Thyroid gland (tissue), 4 donors: ENCODE measurements at regions not wholly inside any gene's neighbourhood (a gene's known extent, or its start where the extent isn't known, plus 50 kb on each side); places are given as distances from the start of the nearest gene placed in this dataset.

Experiments
- POLR2A ChIP-seq, 2 donors: fragments of 450-650 bp; IDR thresholded peaks; one replicate each; pipeline ENCODE4 v1.6.1; 2017; ENCODE audit warnings: antibody characterized with exemption in 2 of 2, mild to moderate bottlenecking in 2 of 2, moderate library complexity in 1 of 2
- TF ChIP-seq, protein P1 (sequence below), 6 experiments: fragments of 200-600 bp in 3 of 6; fragments of 450-650 bp in 3 of 6; sonication (generic) in 3 of 6; IDR thresholded peaks; one replicate each; pipeline ENCODE4 v1.5.1; 2016 to 2019; ENCODE audit warnings: antibody characterized with exemption in 6 of 6, mild to moderate bottlenecking in 2 of 6, inconsistent platforms in 1 of 6, moderate library complexity in 1 of 6

DNA sequence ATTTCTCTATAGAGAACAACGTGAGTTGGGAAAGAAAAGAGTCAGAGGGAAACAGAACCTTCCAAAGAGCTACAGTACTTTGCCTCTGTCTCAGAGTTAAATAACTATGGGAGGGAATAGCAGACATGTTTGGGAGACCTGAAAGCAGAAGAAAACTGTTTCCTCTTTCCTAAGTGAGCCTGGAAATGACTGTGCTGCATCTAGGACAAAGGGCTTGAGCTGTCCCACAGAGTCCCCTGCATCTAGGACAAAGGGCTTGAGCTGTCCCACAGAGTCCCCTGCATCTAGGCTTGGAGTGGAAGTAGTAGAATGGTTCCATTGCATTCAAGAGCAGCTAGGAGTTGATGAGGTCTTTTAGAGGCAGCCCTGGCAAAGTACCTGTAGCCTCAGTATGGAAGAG lies 149.7 kb downstream of the DKK1 start:
- TF ChIP-seq, protein P1, sequence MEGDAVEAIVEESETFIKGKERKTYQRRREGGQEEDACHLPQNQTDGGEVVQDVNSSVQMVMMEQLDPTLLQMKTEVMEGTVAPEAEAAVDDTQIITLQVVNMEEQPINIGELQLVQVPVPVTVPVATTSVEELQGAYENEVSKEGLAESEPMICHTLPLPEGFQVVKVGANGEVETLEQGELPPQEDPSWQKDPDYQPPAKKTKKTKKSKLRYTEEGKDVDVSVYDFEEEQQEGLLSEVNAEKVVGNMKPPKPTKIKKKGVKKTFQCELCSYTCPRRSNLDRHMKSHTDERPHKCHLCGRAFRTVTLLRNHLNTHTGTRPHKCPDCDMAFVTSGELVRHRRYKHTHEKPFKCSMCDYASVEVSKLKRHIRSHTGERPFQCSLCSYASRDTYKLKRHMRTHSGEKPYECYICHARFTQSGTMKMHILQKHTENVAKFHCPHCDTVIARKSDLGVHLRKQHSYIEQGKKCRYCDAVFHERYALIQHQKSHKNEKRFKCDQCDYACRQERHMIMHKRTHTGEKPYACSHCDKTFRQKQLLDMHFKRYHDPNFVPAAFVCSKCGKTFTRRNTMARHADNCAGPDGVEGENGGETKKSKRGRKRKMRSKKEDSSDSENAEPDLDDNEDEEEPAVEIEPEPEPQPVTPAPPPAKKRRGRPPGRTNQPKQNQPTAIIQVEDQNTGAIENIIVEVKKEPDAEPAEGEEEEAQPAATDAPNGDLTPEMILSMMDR (IDR thresholded peaks at IDR 0.05): no peak
- no peak for TF ChIP-seq POLR2A (IDR thresholded peaks at IDR 0.05)
